ENCODE measurements at regions not wholly inside any gene's neighbourhood (a gene's known extent, or its start where the extent isn't known, plus 50 kb on each side); places are given as distances from the start of the nearest gene placed in this dataset.

DNA sequence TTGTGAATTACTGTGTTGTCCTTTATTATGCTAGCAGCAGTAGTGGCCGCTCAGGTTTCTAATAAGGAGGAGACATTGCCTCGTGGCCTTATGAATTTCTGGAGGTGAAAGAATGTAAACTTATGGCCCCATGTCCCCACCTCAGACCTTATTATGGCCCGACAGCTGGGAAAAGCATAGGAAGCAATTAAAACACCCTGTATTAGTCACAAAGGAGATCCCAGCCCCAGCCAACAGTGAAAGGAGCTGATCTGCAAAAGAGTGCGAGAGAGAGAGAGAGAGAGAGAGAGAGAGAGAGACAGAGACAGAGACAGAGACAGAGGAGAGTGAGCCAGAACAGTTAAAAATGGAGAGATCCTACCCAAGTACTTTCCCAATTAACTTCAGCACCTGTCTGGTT, 269.3 kb downstream of the DMRT2 start:
- Mint-ChIP-seq H3K9me3 (no peaks in the 10 kb centered on the region; the same call in 2 of the 3 replicates), H3K27me3 (ENCODE audit: insufficient read depth, low read depth, poor library complexity) (no peaks in the 10 kb centered on the region), H3K36me3 (ENCODE audit: low read depth) (no peaks in the 10 kb centered on the region), H3K4me1 (peaks cover 8% of the 10 kb centered on the region), H3K27ac (no peak overlapping the region), H3K4me3 (no peak overlapping the region)
- DNase-seq (ENCODE audit: low spot score) (no peak), ATAC-seq (no peak)
- H3K9me2 ChIP-seq (ENCODE audit: insufficient read depth): no peaks in the 10 kb centered on the region
- TF ChIP-seq ZNF114 (CRISPR knock-in tag; IDR thresholded peaks at IDR 0.05) (no peak), EZH2phosphoT487 (IDR thresholded peaks at IDR 0.05; ENCODE audit: unreplicated experiment) (no peak), EZH2 (IDR thresholded peaks at IDR 0.05; ENCODE audit: low read depth, unreplicated experiment) (no peak), CREB1 (CRISPR knock-in tag; IDR thresholded peaks at IDR 0.05; ENCODE audit: low read depth) (no peak), NANOG (IDR thresholded peaks at IDR 0.05; ENCODE audit: borderline replicate concordance) (no peak), POLR2AphosphoS5 (IDR thresholded peaks at IDR 0.05; ENCODE audit: low read depth) (no peak), ZNF331 (CRISPR knock-in tag; IDR thresholded peaks at IDR 0.05; ENCODE audit: low read depth) (no peak), JUNB (IDR thresholded peaks at IDR 0.05; ENCODE audit: unreplicated experiment) (no peak), STAT1 (IDR thresholded peaks at IDR 0.05; ENCODE audit: unreplicated experiment) (no peak)
- TF ChIP-seq, protein P1, sequence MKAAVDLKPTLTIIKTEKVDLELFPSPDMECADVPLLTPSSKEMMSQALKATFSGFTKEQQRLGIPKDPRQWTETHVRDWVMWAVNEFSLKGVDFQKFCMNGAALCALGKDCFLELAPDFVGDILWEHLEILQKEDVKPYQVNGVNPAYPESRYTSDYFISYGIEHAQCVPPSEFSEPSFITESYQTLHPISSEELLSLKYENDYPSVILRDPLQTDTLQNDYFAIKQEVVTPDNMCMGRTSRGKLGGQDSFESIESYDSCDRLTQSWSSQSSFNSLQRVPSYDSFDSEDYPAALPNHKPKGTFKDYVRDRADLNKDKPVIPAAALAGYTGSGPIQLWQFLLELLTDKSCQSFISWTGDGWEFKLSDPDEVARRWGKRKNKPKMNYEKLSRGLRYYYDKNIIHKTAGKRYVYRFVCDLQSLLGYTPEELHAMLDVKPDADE (IDR thresholded peaks at IDR 0.05): no peak
- TF ChIP-seq, protein P2, sequence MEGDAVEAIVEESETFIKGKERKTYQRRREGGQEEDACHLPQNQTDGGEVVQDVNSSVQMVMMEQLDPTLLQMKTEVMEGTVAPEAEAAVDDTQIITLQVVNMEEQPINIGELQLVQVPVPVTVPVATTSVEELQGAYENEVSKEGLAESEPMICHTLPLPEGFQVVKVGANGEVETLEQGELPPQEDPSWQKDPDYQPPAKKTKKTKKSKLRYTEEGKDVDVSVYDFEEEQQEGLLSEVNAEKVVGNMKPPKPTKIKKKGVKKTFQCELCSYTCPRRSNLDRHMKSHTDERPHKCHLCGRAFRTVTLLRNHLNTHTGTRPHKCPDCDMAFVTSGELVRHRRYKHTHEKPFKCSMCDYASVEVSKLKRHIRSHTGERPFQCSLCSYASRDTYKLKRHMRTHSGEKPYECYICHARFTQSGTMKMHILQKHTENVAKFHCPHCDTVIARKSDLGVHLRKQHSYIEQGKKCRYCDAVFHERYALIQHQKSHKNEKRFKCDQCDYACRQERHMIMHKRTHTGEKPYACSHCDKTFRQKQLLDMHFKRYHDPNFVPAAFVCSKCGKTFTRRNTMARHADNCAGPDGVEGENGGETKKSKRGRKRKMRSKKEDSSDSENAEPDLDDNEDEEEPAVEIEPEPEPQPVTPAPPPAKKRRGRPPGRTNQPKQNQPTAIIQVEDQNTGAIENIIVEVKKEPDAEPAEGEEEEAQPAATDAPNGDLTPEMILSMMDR (conservative IDR thresholded peaks at IDR 0.05; ENCODE audit: low read depth in 2 of 2): no peak
- TF ChIP-seq, protein P3, sequence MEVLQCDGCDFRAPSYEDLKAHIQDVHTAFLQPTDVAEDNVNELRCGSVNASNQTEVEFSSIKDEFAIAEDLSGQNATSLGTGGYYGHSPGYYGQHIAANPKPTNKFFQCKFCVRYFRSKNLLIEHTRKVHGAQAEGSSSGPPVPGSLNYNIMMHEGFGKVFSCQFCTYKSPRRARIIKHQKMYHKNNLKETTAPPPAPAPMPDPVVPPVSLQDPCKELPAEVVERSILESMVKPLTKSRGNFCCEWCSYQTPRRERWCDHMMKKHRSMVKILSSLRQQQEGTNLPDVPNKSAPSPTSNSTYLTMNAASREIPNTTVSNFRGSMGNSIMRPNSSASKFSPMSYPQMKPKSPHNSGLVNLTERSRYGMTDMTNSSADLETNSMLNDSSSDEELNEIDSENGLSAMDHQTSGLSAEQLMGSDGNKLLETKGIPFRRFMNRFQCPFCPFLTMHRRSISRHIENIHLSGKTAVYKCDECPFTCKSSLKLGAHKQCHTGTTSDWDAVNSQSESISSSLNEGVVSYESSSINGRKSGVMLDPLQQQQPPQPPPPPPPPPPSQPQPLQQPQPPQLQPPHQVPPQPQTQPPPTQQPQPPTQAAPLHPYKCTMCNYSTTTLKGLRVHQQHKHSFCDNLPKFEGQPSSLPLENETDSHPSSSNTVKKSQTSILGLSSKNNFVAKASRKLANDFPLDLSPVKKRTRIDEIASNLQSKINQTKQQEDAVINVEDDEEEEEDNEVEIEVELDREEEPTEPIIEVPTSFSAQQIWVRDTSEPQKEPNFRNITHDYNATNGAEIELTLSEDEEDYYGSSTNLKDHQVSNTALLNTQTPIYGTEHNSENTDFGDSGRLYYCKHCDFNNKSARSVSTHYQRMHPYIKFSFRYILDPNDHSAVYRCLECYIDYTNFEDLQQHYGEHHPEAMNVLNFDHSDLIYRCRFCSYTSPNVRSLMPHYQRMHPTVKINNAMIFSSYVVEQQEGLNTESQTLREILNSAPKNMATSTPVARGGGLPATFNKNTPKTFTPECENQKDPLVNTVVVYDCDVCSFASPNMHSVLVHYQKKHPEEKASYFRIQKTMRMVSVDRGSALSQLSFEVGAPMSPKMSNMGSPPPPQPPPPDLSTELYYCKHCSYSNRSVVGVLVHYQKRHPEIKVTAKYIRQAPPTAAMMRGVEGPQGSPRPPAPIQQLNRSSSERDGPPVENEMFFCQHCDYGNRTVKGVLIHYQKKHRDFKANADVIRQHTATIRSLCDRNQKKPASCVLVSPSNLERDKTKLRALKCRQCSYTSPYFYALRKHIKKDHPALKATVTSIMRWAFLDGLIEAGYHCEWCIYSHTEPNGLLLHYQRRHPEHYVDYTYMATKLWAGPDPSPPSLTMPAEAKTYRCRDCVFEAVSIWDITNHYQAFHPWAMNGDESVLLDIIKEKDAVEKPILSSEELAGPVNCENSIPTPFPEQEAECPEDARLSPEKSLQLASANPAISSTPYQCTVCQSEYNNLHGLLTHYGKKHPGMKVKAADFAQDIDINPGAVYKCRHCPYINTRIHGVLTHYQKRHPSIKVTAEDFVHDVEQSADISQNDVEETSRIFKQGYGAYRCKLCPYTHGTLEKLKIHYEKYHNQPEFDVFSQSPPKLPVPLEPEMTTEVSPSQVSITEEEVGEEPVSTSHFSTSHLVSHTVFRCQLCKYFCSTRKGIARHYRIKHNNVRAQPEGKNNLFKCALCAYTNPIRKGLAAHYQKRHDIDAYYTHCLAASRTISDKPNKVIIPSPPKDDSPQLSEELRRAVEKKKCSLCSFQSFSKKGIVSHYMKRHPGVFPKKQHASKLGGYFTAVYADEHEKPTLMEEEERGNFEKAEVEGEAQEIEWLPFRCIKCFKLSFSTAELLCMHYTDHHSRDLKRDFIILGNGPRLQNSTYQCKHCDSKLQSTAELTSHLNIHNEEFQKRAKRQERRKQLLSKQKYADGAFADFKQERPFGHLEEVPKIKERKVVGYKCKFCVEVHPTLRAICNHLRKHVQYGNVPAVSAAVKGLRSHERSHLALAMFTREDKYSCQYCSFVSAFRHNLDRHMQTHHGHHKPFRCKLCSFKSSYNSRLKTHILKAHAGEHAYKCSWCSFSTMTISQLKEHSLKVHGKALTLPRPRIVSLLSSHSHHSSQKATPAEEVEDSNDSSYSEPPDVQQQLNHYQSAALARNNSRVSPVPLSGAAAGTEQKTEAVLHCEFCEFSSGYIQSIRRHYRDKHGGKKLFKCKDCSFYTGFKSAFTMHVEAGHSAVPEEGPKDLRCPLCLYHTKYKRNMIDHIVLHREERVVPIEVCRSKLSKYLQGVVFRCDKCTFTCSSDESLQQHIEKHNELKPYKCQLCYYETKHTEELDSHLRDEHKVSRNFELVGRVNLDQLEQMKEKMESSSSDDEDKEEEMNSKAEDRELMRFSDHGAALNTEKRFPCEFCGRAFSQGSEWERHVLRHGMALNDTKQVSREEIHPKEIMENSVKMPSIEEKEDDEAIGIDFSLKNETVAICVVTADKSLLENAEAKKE (CRISPR knock-in tag; IDR thresholded peaks at IDR 0.05): no peak
- TF ChIP-seq, protein P4, sequence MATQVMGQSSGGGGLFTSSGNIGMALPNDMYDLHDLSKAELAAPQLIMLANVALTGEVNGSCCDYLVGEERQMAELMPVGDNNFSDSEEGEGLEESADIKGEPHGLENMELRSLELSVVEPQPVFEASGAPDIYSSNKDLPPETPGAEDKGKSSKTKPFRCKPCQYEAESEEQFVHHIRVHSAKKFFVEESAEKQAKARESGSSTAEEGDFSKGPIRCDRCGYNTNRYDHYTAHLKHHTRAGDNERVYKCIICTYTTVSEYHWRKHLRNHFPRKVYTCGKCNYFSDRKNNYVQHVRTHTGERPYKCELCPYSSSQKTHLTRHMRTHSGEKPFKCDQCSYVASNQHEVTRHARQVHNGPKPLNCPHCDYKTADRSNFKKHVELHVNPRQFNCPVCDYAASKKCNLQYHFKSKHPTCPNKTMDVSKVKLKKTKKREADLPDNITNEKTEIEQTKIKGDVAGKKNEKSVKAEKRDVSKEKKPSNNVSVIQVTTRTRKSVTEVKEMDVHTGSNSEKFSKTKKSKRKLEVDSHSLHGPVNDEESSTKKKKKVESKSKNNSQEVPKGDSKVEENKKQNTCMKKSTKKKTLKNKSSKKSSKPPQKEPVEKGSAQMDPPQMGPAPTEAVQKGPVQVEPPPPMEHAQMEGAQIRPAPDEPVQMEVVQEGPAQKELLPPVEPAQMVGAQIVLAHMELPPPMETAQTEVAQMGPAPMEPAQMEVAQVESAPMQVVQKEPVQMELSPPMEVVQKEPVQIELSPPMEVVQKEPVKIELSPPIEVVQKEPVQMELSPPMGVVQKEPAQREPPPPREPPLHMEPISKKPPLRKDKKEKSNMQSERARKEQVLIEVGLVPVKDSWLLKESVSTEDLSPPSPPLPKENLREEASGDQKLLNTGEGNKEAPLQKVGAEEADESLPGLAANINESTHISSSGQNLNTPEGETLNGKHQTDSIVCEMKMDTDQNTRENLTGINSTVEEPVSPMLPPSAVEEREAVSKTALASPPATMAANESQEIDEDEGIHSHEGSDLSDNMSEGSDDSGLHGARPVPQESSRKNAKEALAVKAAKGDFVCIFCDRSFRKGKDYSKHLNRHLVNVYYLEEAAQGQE (IDR thresholded peaks at IDR 0.05; ENCODE audit: unreplicated experiment): no peak
- no peaks in the 10 kb centered on the region for H3K79me2 ChIP-seq (replicated peaks; ENCODE audit: insufficient read depth)
- H3K4me1 ChIP-seq (ENCODE audit: insufficient read depth): peaks cover 10% of the 10 kb centered on the region
- no peaks in the 10 kb centered on the region for H4K20me1 ChIP-seq (replicated peaks; ENCODE audit: insufficient read depth)
- H3K4me2 ChIP-seq: no peak overlapping the region
- no peak overlapping the region for H3K27ac ChIP-seq (ENCODE audit: low read depth)
- no peaks in the 10 kb centered on the region for H3K27me3 ChIP-seq (ENCODE audit: insufficient read depth)
- H3K36me3 ChIP-seq (ENCODE audit: insufficient read depth): no peaks in the 10 kb centered on the region
- H2AFZ ChIP-seq: peak overlapping the region; percentile 81; the same call in 1 of the 2 replicates
- no peak overlapping the region for H3K4me3 ChIP-seq
- H3F3A ChIP-seq (replicated peaks; ENCODE audit: low read depth): no peaks in the 10 kb centered on the region

Data from GM23338 (cell line).